Tibial nerve (tissue), 4 donors: ENCODE measurements at regions not wholly inside any gene's neighbourhood (a gene's known extent, or its start where the extent isn't known, plus 50 kb on each side); places are given as distances from the start of the nearest gene placed in this dataset.

Experiments used
- CTCF ChIP-seq, 5 experiments: fragments of 200-600 bp in 3 of 5; fragments of 450-650 bp in 2 of 5; sonication (generic) in 3 of 5; IDR thresholded peaks; one replicate each; pipeline ENCODE4 v1.5.1; 2016 to 2019; ENCODE audit warnings: antibody characterized with exemption in 5 of 5, mild to moderate bottlenecking in 3 of 5, moderate library complexity in 2 of 5
- EP300 ChIP-seq, 2 donors: sonication (generic); formaldehyde crosslinking; IDR thresholded peaks; one replicate each; pipeline ENCODE4 v1.6.1; 2017; ENCODE audit warnings: antibody characterized with exemption in 2 of 2, mild to moderate bottlenecking in 1 of 2
- POLR2A ChIP-seq, 2 donors: fragments of 450-650 bp; IDR thresholded peaks; one replicate each; pipeline ENCODE4 v1.6.1; 2017; ENCODE audit warnings: antibody characterized with exemption in 2 of 2, mild to moderate bottlenecking in 2 of 2, moderate library complexity in 2 of 2

DNA sequence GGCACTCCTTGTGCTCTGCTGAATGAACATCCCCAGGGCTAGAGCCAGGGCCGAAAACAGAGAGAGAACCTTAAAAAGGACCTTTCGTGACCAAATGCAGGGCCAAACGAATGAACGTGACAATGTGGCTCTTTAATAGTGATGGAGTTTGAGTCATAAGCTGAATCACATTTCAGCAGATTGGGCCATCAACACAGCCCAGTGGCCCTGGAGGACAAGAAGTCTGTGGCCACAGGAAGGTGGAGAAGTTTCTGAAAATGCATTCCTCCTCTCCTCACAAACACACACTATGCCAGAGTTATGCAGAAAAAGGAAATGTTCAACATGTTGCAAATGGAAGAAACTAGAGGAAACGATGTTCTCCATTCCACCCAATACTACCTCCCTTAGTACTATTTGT is 415.8 kb downstream of the HRH4 start:
- TF ChIP-seq POLR2A (IDR thresholded peaks at IDR 0.05) (no peak), CTCF (IDR thresholded peaks at IDR 0.05) (no peak), EP300 (IDR thresholded peaks at IDR 0.05) (no peak)
